A673 (cell line): ENCODE measurements at regions not wholly inside any gene's neighbourhood (a gene's known extent, or its start where the extent isn't known, plus 50 kb on each side); places are given as distances from the start of the nearest gene placed in this dataset.

Experiments used
- BruUV-seq: library from RNA; stranded (reverse); fragments of 400-500 nt; replicated peaks from 2 replicates; lab custom pipeline; 2021; lab: Mats Ljungman, UMichigan
- CTCF ChIA-PET: fragments of 300-600 bp; sonication (Branson Sonifier 250); formaldehyde crosslinking; loops from one replicate; lab custom pipeline; 2022; ENCODE audit warnings: antibody characterized with exemption; lab: Charles Lee
- POLR2A ChIA-PET: fragments of 300-600 bp; sonication (Branson Sonifier 250); formaldehyde crosslinking; loops from one replicate; lab custom pipeline; 2022; ENCODE audit warnings: antibody characterized with exemption; ENCODE audit not compliant: low non-redundant PET; lab: Charles Lee
- DNase-seq: peaks from one replicate; pipeline ENCODE4 v3.0.0-alpha.2; 2015; ENCODE audit warnings: low spot score
- H3K27ac ChIP-seq: fragments of 200-600 bp; sonication (generic); 2 replicates; pipeline ENCODE4 v1.5.1; 2016; ENCODE audit warnings: mixed run types, low read depth, mild to moderate bottlenecking, mixed read lengths, antibody characterized with exemption, low read length; ENCODE audit not compliant: poor library complexity, severe bottlenecking
- H3K27me3 ChIP-seq: fragments of 200-600 bp; sonication (generic); replicated peaks from 2 replicates; pipeline ENCODE4 v1.6.1; 2017; ENCODE audit warnings: mixed run types, low read depth, mild to moderate bottlenecking, mixed read lengths, antibody characterized with exemption, low read length; ENCODE audit not compliant: insufficient read depth, poor library complexity
- H3K36me3 ChIP-seq: fragments of 200-600 bp; sonication (generic); 2 replicates; pipeline ENCODE4 v1.6.1; 2016; ENCODE audit warnings: mixed run types, mild to moderate bottlenecking, mixed read lengths, antibody characterized with exemption, low read length; ENCODE audit not compliant: insufficient read depth, poor library complexity, severe bottlenecking
- H3K4me1 ChIP-seq: fragments of 200-600 bp; sonication (generic); 2 replicates; pipeline ENCODE4 v1.6.1; 2017; ENCODE audit warnings: mixed run types, mild to moderate bottlenecking, mixed read lengths, antibody characterized with exemption, low read length; ENCODE audit not compliant: insufficient read depth, poor library complexity, severe bottlenecking
- H3K4me3 ChIP-seq: fragments of 200-600 bp; sonication (generic); 2 replicates; pipeline ENCODE4 v1.5.1; 2016; ENCODE audit warnings: low read depth, mixed run types, mild to moderate bottlenecking, mixed read lengths, low read length; ENCODE audit not compliant: poor library complexity, severe bottlenecking
- H3K9me3 ChIP-seq: fragments of 200-600 bp; sonication (generic); 2 replicates; pipeline ENCODE4 v1.6.1; 2016; ENCODE audit warnings: mixed run types, low read depth, mild to moderate bottlenecking, mixed read lengths, antibody characterized with exemption, low read length; ENCODE audit not compliant: poor library complexity, severe bottlenecking
- EZH2 ChIP-seq: fragments of 200-600 bp; sonication (generic); IDR thresholded peaks from 2 replicates; pipeline ENCODE4 v1.6.1; 2017; ENCODE audit warnings: borderline replicate concordance, low read depth, mild to moderate bottlenecking, mixed read lengths, antibody characterized with exemption, low read length; ENCODE audit not compliant: poor library complexity, severe bottlenecking
- intact Hi-C: fragments of 100-400 bp; cut with micrococcal nuclease; formaldehyde crosslinking; loops from one replicate; pipeline ENCODE4 v1.10.0; 2022; ENCODE audit not compliant: unreplicated experiment
- TF ChIP-seq, protein P1 (sequence below): fragments of 300-800, 200-600 bp; sonication (generic); conservative IDR thresholded peaks from 2 replicates; pipeline ENCODE4 v1.5.1; 2017; ENCODE audit warnings: low read depth, mild to moderate bottlenecking, antibody characterized with exemption, low read length, moderate library complexity, mixed read lengths

DNA sequence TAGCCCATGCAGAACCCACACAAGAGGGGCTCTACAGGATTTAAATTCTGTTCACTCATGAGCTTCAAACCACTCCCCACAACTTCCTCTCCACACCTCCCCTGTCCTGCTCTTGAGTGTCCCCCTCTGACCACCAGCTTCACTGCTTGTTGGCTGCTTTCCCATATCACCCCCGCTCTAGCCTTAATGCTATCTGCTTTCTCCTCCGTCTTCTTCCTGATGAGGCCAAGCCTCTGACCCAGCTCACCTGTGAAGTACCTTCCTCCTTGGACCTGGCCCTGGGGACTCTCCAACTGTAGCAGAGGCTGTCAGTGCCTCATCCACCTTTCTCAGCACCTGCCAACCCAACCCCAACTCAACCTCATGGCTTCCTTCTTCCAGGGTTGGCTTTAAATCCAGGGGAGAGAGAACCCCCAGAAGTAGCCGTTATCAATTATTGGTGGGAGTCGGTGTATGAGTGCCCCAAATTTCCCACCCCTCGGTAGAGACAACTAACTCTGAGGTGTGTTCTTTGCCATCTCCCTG, 174.8 kb downstream of the MINAR1 start:
- no peaks in the 10 kb centered on the region for H3K4me1 ChIP-seq
- no peaks in the 10 kb centered on the region for H3K9me3 ChIP-seq
- no peak for TF ChIP-seq EZH2
- TF ChIP-seq, protein P1, sequence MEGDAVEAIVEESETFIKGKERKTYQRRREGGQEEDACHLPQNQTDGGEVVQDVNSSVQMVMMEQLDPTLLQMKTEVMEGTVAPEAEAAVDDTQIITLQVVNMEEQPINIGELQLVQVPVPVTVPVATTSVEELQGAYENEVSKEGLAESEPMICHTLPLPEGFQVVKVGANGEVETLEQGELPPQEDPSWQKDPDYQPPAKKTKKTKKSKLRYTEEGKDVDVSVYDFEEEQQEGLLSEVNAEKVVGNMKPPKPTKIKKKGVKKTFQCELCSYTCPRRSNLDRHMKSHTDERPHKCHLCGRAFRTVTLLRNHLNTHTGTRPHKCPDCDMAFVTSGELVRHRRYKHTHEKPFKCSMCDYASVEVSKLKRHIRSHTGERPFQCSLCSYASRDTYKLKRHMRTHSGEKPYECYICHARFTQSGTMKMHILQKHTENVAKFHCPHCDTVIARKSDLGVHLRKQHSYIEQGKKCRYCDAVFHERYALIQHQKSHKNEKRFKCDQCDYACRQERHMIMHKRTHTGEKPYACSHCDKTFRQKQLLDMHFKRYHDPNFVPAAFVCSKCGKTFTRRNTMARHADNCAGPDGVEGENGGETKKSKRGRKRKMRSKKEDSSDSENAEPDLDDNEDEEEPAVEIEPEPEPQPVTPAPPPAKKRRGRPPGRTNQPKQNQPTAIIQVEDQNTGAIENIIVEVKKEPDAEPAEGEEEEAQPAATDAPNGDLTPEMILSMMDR, result no peak
- no peak overlapping the region for H3K27ac ChIP-seq
- POLR2A ChIA-PET, result no interaction called here
- DNase-seq, result no peak
- H3K27me3 ChIP-seq, result peaks cover 11% of the 10 kb centered on the region
- intact Hi-C loops, result no loop called here
- no peaks in the 10 kb centered on the region for H3K36me3 ChIP-seq
- BruUV-seq, result no TSS peak
- CTCF ChIA-PET, result no interaction called here
- H3K4me3 ChIP-seq, result no peak overlapping the region

DNA sequence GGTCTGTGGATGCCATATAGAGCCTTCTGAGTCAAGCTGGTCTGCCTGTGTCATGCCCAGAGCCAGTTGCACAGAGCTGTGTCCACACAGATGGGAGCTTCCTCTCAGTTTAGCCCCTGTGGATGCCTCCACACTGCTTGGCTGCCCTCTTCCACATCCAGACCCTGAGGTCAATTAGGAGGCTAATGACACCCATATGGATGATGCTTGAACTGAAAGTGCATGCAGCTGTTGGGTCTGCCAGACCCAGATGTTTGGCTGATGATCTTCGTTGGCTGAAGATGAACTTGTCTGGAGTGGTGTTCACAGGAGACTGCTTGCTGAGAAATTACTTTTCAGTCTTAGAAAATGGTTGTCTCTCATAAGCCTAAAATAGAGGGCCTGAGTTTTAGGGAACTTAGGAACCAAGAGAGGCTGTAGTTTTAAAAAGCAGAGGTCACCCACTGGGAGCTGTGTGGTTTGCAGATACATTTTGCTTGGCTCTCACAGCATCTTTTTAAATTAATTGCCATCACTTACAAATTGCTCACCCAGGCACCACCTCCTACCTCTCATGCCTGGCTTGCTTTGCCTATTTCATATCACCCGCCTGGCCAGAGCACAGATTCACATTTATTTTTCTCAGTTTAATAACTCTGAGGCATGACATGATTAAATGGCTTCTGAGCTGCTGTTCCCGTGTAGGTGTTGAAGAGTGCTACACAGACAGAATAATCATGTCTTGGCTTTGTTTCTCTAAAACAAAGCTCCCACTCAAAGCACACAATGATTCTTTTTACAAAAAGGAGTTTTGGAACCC, 176.1 kb downstream of the MINAR1 start:
- DNase-seq, result no peak
- ChIA-PET CTCF (no interaction called here), POLR2A (no interaction called here)
- H3K27me3 ChIP-seq, result peaks cover 11% of the 10 kb centered on the region
- TF ChIP-seq EZH2, result no peak
- TF ChIP-seq, protein P1, result no peak
- no peaks in the 10 kb centered on the region for H3K9me3 ChIP-seq
- intact Hi-C loops, result no loop called here
- no peak overlapping the region for H3K27ac ChIP-seq
- no peak overlapping the region for H3K4me3 ChIP-seq
- H3K36me3 ChIP-seq, result no peaks in the 10 kb centered on the region
- H3K4me1 ChIP-seq, result no peaks in the 10 kb centered on the region
- BruUV-seq, result no TSS peak

DNA sequence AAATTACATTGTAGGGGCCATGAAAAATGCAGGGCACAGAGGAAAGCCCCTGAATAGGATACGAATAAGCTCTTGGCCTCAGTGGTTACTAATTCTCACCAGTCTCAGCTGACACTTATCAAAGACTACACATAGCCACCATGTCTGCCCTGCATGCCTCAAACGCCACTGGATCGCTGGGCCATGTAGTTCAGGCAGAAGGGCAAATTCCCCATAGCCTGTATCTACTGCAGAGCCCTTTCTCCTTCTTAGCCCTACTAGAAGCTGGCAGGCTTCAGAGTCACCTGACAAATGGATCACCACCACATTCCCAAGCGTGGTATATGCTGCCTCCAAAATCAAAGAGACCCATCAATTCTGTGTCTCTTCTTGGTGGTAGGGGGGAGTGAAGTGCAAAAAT, 177.4 kb downstream of the MINAR1 start:
- ChIA-PET POLR2A (no interaction called here), CTCF (no interaction called here)
- intact Hi-C loops, result no loop called here
- Histone ChIP-seq H3K36me3 (no peaks in the 10 kb centered on the region), H3K4me1 (no peaks in the 10 kb centered on the region), H3K27me3 (peaks cover 11% of the 10 kb centered on the region), H3K9me3 (no peaks in the 10 kb centered on the region), H3K27ac (no peak overlapping the region), H3K4me3 (no peak overlapping the region)
- no peak for DNase-seq
- no peak for TF ChIP-seq EZH2
- TF ChIP-seq, protein P1, result no peak
- no TSS peak for BruUV-seq
